ENCODE measurements at regions not wholly inside any gene's neighbourhood (a gene's known extent, or its start where the extent isn't known, plus 50 kb on each side); places are given as distances from the start of the nearest gene placed in this dataset.

DNA sequence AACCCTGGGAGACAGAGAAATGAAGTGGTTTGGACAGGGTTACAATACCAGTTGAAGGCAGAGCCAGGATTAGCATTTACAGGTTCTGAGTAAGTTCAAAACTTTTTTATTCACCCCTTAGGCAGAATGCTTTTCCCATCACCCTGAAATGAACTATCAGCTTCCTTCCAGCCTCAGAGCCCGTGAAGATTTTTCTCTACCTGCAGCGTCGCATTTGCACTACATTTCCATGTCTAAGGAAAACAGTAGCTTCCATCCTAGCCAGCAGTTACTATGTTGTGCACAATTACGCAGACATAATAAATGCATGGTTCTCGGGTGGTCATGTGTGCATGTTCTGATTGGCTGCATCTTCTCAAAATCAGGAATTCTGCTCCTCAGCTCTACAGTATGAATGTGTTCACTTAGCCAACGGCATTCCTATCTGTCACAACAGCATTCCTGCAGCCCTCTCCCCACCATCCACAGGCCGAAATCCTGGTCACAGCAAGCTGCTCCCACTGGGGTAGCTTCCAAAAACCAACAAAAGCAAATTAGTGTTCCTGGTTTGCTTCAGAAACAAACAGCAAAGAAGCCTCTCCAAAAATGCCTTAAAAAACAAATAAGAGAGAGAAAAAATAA is 510.8 kb upstream of the SEMA6D start:
- Histone ChIP-seq H3K4me1 (ENCODE audit: control insufficient read depth in 4 of 4, insufficient read depth in 4 of 4, low read length in 3 of 4) (no peaks in the 10 kb centered on the region), H3K27ac (ENCODE audit: low read depth in 1 of 2, low read length in 2 of 2) (no peak overlapping the region), H3K4me3 (ENCODE audit: low read depth in 1 of 3, low read length in 3 of 3) (no peak overlapping the region), H3K9me3 (ENCODE audit: control insufficient read depth in 4 of 4, low read length in 3 of 4) (no peaks in the 10 kb centered on the region), H3K9ac (ENCODE audit: low read depth in 1 of 2, low read length in 2 of 2) (no peak overlapping the region), H3K27me3 (ENCODE audit: control insufficient read depth in 4 of 4, insufficient read depth in 4 of 4, low read length in 3 of 4) (no peaks in the 10 kb centered on the region), H3K36me3 (ENCODE audit: control insufficient read depth in 4 of 4, insufficient read depth in 3 of 4, low read depth in 1 of 4, low read length in 3 of 4) (no peaks in the 10 kb centered on the region)
- 76% methylated on average over 7 of the region's 7 CpGs for WGBS
- no peak for TF ChIP-seq RAD21 (IDR thresholded peaks at IDR 0.05)
- DNase-seq (ENCODE audit: low spot score), result no peak

GRCh38 chr15:47209591-47209990 is 507.7 kb upstream of the SEMA6D start:
- no peak overlapping the region for H3K4me3 ChIP-seq (ENCODE audit: low read depth in 1 of 3, low read length in 3 of 3)
- H3K4me1 ChIP-seq (ENCODE audit: control insufficient read depth in 4 of 4, insufficient read depth in 4 of 4, low read length in 3 of 4), result no peaks in the 10 kb centered on the region
- WGBS, result 91% methylated on average over 3 of the region's 3 CpGs
- TF ChIP-seq TAF1 (conservative IDR thresholded peaks at IDR 0.05), result no peak
- no peak for TF ChIP-seq SP1 (IDR thresholded peaks at IDR 0.05)
- TF ChIP-seq, protein P1, sequence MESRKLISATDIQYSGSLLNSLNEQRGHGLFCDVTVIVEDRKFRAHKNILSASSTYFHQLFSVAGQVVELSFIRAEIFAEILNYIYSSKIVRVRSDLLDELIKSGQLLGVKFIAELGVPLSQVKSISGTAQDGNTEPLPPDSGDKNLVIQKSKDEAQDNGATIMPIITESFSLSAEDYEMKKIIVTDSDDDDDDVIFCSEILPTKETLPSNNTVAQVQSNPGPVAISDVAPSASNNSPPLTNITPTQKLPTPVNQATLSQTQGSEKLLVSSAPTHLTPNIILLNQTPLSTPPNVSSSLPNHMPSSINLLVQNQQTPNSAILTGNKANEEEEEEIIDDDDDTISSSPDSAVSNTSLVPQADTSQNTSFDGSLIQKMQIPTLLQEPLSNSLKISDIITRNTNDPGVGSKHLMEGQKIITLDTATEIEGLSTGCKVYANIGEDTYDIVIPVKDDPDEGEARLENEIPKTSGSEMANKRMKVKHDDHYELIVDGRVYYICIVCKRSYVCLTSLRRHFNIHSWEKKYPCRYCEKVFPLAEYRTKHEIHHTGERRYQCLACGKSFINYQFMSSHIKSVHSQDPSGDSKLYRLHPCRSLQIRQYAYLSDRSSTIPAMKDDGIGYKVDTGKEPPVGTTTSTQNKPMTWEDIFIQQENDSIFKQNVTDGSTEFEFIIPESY (IDR thresholded peaks at IDR 0.05), result no peak
- no peak for TF ChIP-seq FOXA1 (IDR thresholded peaks at IDR 0.05)
- TF ChIP-seq HNF4A (conservative IDR thresholded peaks at IDR 0.05), result no peak
- TF ChIP-seq JUND (IDR thresholded peaks at IDR 0.05), result no peak
- TF ChIP-seq ATF3 (IDR thresholded peaks at IDR 0.05), result no peak
- no peak for TF ChIP-seq GABPA (IDR thresholded peaks at IDR 0.05 in 1 of 2, conservative IDR thresholded peaks at IDR 0.05 in 1 of 2)
- TF ChIP-seq CTCF (IDR thresholded peaks at IDR 0.05; ENCODE audit: low read depth, low read length, missing input control), result no peak
- no peak for TF ChIP-seq HNF4G (IDR thresholded peaks at IDR 0.05)
- no peaks in the 10 kb centered on the region for H3K27me3 ChIP-seq (ENCODE audit: control insufficient read depth in 4 of 4, insufficient read depth in 4 of 4, low read length in 3 of 4)
- no peak for DNase-seq (ENCODE audit: low spot score)
- no peaks in the 10 kb centered on the region for H3K36me3 ChIP-seq (ENCODE audit: control insufficient read depth in 4 of 4, insufficient read depth in 3 of 4, low read depth in 1 of 4, low read length in 3 of 4)
- H3K27ac ChIP-seq (ENCODE audit: low read depth in 1 of 2, low read length in 2 of 2), result no peak overlapping the region
- no peaks in the 10 kb centered on the region for H3K9me3 ChIP-seq (ENCODE audit: control insufficient read depth in 4 of 4, low read length in 3 of 4)
- H3K9ac ChIP-seq (ENCODE audit: low read depth in 1 of 2, low read length in 2 of 2), result no peak overlapping the region

DNA sequence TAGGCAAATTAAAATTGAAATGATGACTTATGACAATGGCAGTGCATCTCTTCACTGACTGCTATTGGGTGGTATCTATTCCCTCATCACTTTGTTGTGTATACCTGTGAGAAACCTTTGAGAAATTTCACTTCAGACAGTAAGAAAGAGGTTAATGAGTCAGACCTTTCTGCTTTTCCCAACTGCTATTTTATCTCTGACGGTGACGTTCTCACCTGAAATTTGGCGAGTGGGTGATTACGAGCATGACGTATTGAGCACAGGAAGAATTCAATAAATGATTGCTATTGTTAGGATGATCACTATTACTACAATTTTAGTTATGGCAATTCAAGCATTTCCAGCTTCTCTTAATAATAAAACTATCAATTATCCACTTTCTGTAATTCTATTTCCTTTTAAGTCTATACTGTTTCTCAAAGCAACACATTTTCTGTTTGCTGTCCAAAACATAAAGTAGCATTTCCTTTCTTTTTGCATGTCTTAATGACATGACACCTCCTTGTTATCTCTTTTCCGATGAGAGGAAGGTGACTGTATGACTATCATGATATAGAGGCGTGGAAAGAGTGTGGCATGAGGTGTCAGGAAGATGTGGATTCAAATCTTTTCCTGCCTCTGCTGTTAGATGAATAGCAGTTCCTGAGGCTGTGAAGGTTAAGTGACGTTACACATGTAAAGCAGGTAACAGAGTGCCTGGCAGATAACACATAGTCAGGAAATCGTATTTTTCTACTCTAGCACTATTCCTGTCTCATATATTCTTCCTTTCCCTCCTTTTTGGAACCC is 504.9 kb upstream of the SEMA6D start:
- Histone ChIP-seq H3K27me3 (ENCODE audit: control insufficient read depth in 4 of 4, insufficient read depth in 4 of 4, low read length in 3 of 4) (no peaks in the 10 kb centered on the region), H3K36me3 (ENCODE audit: control insufficient read depth in 4 of 4, insufficient read depth in 3 of 4, low read depth in 1 of 4, low read length in 3 of 4) (no peaks in the 10 kb centered on the region), H3K27ac (ENCODE audit: low read depth in 1 of 2, low read length in 2 of 2) (no peak overlapping the region), H3K9me3 (ENCODE audit: control insufficient read depth in 4 of 4, low read length in 3 of 4) (no peaks in the 10 kb centered on the region), H3K9ac (ENCODE audit: low read depth in 1 of 2, low read length in 2 of 2) (no peak overlapping the region), H3K4me3 (ENCODE audit: low read depth in 1 of 3, low read length in 3 of 3) (no peak overlapping the region), H3K4me1 (ENCODE audit: control insufficient read depth in 4 of 4, insufficient read depth in 4 of 4, low read length in 3 of 4) (no peaks in the 10 kb centered on the region)
- DNase-seq (ENCODE audit: low spot score), result no peak
- TF ChIP-seq RAD21 (IDR thresholded peaks at IDR 0.05) (no peak), FOXA2 (IDR thresholded peaks at IDR 0.05) (no peak), FOXA1 (IDR thresholded peaks at IDR 0.05) (no peak), REST (IDR thresholded peaks at IDR 0.05) (no peak), RXRA (IDR thresholded peaks at IDR 0.05) (no peak), ATF3 (IDR thresholded peaks at IDR 0.05) (no peak), SP1 (IDR thresholded peaks at IDR 0.05) (no peak), HNF4A (conservative IDR thresholded peaks at IDR 0.05) (no peak), GABPA (IDR thresholded peaks at IDR 0.05 in 1 of 2, conservative IDR thresholded peaks at IDR 0.05 in 1 of 2) (no peak), HNF4G (IDR thresholded peaks at IDR 0.05) (no peak)
- 57% methylated on average over 9 of the region's 9 CpGs for WGBS
